ENCODE measurements at regions not wholly inside any gene's neighbourhood (a gene's known extent, or its start where the extent isn't known, plus 50 kb on each side); places are given as distances from the start of the nearest gene placed in this dataset.

- no peak for TF ChIP-seq CTCF (optimal IDR thresholded peaks at IDR 0.05 in 1 of 3, IDR thresholded peaks at IDR 0.05 in 1 of 3, conservative IDR thresholded peaks at IDR 0.05 in 1 of 3; ENCODE audit: extremely low read depth in 1 of 3, insufficient read depth in 2 of 3, low read length in 3 of 3)
- no peak for TF ChIP-seq EZH2 (IDR thresholded peaks at IDR 0.05; ENCODE audit: low read length)
Measured at GRCh38 chr3:78186404-78186803, 1146.5 kb downstream of the ROBO2 start.

Measured in keratinocyte (primary cell).